GM19025 (cell line): ENCODE measurements at regions not wholly inside any gene's neighbourhood (a gene's known extent, or its start where the extent isn't known, plus 50 kb on each side); places are given as distances from the start of the nearest gene placed in this dataset.

ENCODE experiments used
- ATAC-seq: cut with Tn5 transposase; IDR thresholded peaks from one replicate; pipeline ENCODE4 v1.9.1; 2021; ENCODE audit warnings: mild to moderate bottlenecking, low read depth, moderate library complexity; ENCODE audit not compliant: unreplicated experiment

DNA sequence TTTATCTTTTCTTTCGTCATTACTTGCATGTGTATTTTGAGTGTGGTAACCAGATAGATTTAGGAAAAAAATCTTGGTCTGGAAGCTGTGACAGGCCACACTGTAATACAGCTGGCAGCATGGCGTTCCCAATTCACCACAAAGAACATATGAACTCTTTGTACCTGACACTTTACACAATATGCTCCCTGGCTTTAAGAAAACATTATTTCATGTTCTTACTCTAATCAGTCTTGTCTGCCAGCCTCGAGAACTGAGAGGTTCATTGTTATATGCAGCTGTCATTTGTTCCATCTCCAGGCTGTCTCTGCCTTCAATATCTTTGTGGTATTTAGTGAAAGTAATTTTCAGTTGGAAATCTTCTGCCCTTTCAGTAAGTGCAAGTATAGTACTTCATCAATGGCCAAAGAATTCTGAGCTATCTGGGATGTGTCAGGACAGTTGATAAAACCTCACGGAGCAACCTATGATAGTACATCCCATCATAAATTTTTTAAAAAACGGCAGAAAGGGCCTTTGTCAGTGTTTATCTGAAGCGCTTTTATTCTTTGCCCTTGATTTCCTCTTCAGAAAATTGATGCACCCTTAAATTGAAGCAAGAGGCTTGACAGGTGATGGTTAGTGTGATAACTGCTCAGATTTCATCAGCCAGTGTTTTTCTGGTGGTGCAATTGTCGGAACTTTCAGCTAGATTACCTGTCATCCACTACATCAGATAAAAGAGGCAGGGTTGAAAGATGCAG, 146.3 kb upstream of the SP8 start:
- ATAC-seq, result no peak

DNA sequence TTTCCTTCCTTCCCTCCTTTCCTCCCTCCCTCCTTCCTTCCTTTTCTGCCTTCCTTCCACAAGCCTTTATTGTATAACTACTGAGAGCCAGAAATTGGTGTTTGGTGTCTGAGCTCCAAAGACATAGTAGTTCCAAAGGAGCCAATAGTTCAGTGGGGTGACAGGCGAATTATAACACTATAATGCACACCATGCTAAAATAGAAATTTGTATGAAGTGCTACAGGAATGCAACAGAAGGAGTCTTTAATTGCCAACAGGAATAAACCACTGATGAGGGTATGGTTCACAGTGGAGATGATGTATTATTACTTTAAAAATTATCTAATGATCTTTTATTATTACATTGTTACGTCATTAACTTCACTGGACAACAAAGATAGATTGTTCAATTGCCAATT, 158.8 kb upstream of the SP8 start:
- ATAC-seq, result no peak

DNA sequence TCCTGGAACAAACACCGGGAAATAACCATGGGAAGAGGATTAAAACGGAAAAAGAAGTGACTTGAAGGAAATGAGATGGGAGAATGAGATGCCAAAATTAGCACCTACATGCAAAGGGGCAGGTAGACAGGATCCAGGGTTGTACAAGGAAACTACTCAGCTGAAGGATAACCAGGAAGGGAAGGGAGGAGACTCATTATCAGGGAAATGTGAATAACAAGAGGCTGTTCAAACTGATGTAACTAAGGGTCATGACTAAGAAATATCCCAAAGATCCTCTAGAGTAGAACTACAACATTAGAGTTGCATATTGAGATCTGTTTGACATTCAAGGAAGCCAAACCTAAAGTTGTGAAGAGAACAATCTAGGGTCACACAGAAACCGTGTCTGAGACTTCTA, 166.2 kb upstream of the SP8 start:
- ATAC-seq, result no peak

DNA sequence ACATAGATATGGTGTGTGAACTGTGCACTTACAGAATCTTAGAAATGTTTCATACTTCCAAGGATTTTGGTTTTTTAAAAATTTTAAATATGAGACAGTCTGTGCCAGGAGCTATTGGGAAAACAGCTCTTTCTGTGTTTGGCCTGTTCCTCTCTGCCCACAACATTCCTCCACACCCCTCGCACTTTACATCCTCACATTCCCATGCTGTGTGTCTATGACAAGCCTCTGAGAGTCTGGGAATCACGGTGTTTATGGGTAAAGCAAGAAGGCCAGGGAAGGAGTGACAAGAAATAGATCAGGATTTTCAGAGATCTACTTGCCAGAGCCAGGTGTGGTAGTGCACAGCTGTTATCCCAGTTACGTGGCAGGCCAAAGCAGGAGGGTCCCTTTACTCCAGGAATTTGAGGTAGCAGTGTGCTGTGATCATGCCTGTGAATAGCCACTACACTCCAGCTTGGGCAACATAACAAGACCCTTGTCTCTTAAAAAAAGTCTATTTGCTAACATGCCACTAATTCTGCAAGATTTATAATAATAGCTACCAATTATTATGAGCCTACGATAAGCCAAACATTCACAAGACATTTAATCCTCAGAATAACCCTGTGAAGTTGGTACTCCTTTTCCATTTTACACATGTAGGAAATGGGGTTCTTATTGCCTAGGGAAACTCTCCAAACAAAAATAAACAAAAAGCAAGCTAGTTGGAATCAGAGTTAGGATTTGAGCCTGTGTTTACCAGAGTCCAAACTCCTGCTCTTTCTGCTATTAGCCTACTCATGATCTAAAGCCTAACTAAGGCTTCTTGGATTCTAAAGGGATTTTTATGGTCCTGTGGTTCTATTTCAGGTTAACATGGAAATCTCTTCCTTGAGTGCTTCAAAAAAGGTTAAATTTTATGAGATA, 168.3 kb upstream of the SP8 start:
- ATAC-seq, result no peak

DNA sequence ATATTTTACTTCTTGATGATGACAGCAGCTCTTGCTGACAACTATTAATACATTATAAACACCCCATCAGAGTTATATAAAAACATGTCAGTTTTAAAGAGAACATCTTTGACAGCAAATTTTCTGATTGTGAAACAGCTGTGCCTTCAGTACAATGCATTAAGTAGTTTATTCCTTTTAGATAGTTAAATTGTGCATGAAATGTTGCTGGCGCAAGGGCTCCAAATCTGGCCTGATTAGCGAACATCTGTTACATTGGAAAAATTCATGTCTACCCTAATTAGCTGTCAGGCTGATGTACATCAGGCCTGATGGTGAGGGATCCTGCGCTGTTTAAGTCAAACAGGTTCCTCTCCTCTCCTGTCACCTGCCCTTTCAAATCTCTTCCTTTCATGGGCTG, 171.9 kb upstream of the SP8 start:
- ATAC-seq, result no peak

DNA sequence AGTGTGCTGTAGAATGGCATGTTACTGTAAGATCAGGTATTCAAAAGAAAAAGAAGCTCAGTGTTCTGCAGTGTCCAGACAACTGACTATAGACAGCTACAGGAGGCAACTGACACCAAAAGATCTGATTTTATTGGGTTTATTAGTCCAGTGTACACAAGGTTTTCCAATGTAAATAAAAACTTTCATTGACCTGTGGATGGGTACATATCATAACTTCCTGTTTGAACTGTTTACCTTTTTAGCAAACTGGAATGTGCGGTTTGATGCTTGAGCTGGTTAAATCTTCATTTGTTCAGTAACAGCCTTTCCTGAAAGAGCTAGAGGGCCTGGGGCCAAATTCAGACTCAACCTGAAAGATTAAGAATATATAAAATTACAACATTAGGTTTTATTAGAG, 172.6 kb upstream of the SP8 start:
- no peak for ATAC-seq

DNA sequence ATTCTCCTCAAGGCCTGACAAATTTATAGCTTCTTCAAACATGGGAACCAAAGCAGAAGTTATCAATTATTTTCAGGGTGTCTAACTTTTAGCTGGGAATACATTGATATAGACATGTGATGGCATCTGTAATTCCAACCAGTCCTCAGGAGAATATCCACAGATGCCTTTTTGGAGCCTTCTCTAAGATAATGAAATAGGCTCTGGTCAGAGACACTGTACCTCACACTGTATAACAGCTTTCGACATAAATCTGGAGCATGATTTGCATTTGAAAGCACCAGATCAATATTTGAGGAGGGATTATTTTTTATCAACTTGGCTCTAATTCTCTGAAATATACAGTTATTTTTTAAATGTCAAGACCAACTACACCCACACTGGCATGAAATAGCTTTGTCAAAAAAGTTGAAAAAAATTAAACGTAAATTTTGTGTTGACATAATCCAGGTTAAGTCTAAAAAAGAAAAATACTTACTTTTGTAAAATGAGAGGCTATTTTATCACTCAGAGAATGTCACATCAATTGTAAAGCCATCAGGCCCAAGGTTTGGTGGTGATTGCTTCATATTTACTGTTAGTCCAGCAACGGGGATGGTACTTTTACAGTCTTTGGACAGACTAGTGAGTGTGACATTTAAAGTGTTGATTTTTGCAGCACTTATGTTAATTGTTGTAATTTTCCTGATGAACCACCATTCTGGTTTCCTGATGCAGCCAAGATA, 177.0 kb upstream of the SP8 start:
- ATAC-seq, result no peak

DNA sequence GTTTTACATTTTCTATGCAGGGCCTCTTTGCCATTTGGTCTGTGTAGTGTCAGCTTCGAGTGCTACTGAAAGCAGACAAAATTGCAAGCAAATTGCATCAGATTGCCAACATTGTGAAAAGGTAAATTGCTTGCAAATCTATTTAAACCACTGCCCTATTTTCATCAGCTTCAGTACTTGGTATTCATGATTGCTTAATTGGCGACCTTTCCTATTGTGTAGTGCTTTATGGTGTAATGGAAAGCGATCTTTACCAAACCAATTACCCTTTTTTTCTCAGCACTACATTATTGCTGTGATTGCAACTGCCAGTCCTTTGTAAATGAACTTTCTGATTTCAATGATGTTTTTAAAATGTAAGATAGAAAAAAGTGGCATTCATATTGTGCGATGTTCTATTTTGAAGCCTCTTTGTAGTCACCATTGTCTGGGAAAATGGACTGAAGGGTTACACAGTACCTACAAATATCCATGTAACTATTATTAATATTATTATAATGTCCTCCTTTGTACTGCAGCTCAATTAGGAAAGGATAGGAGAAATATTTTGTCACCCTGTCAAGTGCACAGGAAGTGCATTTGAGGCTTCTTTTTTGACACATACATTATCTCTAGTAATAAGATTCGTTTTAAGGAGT, 177.7 kb upstream of the SP8 start:
- ATAC-seq, result no peak

DNA sequence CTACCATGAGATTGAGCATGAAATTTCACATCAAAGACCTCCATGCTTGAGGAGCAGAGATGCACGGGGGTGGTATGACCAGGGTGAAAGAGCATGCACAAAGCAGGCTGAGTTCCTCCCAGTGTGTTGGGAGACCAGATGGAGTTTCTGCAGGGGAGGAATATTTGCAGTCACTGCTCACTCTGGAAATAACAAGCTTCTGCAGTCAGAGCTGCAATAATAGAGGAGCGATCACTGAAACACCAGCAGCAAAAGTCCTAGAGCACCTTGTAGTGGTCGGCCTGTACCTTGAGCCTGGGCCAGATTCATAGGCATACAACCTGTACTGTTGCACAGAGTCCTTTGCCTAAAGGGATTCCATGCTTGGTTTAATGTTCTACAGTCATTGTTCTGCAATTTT, 184.5 kb upstream of the SP8 start:
- ATAC-seq, result no peak

DNA sequence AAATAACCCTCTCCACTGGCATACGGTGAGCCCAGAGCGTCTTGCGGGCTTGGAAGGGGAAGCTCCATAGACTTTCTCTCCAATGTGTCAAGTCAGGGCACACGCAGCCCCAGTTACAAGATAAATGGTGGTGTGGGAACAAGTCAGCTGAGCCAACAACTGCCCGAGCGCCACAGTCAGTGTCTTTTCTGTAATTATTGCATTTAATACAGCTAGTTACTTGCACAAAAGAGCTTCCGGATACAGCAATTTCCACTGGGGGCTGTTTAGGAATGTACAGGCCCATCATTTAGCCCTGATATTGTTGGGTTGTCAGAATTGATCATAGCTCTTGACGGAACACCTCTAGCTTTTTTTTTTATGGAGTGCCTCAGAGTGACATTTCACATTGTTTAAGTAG, 193.5 kb upstream of the SP8 start:
- no peak for ATAC-seq

DNA sequence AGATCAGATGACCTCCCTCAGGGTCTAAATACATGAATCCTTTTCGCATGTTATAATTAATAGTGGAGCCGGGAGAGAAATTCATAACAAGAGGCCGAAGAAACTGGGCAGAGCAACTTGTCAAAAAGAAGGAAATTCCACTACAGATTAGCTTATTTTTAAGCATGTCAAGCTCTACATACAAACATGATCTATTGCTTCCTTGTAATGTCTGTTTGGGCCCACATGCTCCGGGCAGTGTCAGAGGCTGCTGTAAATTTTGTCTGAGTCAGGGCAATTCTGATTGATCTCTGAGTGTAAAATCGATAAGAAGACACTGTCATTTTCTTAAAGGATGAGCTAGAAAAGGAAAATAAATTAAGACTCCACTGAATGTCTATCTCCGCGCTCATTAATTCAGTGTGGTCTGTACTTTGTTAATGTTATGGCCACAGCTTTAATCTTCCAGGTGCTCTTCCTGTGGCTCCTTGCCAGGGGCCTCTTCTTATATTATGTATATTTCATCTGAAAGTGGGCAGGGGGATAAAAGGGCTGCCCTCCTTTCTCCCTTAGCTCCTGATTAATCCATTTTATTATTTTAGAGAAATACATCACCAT, 194.1 kb upstream of the SP8 start:
- no peak for ATAC-seq

DNA sequence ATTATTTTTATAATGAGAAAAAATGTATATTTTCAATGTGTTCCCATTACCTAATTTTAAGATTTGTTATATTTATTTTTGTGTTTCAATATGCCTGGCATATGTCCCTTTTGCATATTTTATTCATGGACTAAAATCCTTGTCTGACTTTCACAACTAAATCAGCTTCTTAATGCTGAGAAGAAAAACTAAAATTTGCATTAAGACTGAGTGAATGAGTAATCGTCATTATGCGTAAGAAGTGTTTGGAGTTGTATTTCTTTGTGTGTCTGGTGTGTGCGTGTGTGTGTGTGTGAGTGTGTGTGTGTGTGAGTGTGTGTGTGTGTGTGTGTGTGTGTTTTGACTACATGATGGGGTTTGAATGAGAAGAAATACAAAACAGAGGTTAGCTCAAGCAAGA, 201.7 kb upstream of the SP8 start:
- no peak for ATAC-seq

DNA sequence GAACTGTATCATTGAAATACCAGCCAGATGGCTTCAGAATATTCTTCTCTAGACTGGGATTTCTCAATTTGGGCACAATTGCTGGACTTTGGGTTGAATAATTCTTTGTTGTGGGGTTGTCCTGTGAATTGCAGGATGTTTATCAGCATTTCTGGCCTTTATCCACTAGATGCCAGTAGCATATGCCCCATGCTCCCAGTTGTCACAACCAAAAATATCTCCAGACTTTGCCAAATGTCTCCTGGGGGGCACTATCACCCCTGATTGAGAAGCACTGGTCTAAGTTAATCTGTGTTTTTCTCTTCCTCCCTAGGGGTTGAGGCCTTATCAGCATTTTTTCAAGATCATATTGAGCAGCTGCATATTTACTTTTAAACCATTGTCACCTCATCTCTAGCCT, 204.9 kb upstream of the SP8 start:
- no peak for ATAC-seq

DNA sequence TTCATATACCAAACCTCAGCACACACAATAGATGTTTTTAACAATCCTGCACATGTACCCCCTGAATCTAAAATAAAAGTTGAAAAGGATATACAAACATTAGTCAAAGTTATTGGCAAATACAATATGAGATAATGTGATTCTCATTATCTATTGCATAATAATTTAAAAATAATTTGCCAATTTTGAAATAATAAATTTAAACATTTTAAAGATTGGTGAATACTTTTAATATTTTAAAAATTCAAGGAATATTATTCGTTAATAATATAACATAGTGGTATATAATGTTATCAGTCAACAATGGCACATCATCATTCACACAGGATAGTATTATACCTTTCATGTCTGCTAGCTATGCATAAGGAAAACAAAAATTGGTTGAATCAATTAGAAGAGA, 207.0 kb upstream of the SP8 start:
- ATAC-seq, result no peak

DNA sequence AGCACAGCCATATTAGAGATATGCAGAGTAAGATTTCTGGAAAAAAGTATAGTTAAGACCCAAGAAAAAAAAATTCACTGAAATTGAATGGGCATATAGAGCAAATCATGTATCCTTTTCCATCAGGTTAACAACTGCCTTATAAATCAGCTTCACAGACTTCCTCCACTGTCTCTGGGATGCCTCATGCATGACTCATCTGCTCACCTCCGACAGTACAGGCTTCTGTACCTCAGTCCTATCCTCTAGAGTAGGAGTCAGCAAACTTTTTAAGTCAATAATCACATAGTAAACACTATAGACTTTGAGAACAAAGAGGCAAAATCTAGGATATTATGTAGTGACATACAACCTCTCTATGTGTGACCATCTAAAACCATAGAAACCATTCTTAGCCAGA, 211.6 kb upstream of the SP8 start:
- no peak for ATAC-seq

DNA sequence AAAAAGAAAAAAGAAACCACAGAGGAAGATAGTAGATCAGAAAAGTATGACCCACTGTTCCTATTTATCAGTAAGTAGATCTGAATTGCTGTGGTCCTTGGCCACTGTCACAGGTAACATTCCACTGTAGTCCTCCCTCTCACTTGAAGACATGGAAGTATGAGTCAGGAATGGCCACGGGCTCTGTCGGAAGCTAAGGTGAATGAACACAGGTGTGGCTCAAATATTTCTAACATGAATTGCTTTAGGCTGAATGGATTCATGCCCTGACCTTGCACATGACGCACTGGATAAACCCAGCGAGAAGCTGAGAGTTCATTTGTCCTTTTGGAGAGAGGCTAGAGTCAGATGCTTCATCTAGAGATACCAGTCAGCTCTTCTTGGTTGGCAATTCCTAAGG, 224.5 kb upstream of the SP8 start:
- ATAC-seq, result no peak

DNA sequence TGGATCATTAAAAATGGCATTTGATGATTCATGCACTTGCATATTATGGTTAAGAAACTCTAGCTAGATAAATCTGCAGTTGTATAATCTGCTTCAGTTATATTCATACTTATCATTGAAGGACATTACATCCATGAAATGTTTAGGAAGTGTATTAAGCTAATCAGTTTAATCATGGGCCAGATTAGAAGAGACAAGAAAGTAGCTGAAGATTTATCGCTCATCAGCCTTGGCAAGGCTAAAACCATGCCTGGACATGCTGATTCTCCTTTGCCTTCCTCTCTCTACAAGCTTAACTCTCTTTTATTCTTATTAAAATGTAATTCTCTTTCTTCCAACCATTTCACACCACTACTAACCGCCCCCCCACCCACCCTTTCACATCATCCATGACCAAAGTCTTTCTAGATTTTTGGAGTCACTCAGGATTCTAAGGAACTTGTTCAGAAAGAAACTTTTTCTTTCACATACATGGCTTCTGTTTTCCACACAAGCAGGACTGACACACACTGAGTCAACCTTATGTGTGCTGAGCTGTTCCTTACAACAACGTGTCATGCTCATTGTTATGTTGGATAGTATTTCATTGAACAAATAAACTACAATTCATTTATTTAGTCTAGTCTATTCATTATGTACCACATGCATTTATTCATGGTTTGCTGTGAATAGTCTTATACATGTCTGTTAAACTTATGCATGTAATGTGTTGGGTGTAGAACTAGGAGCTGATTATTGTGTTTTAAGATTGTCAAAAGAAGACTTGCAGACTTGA, 227.3 kb upstream of the SP8 start:
- no peak for ATAC-seq

DNA sequence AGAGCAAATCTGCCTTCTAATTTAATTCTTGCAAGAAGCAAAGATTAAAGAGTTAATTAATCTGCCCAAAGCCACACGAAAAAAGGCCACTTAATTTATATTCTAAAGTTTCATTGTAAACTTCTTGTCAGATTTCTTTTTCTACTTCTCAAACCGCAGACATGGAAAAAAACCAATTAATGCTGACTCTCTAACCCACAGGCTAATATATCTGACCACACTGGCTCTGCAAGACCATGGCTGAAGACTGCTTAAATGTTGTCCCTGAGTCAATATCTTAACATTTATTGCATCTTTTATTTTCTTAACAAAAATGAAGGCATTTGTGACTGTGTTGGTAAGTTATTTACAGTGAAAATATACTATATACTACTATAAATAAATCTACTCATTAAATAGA, 234.0 kb upstream of the SP8 start:
- no peak for ATAC-seq

DNA sequence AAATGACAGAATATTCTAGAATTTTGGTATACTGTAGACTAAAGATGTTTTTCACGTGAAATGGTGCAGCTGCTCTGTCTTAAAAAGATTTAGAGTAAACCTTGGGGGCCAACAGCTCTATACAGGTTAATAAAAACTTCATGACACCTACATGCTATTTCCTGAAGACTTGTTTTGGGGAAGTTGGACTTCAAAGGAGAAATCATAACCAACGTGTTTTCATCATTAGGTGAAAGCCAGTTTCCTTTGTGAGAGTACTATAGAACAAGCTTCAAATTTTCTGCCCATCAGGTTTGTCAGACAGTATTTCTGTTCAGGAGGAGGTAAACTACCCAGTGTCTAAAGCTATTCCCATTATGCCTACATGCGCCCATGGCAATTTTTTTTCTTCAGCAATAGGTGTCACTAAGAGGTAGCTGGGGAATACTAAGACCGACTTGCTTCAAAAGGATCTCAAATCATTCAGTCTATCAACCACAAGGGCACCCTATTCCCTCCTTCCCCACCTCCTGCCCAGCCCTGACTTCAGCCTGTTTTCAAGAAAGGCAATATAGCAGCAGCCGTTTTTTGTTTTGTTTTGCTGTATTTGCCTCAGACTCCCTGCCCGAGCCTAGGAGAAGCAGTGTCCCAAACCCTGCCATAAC, 237.3 kb upstream of the SP8 start:
- ATAC-seq, result no peak
